Caco-2 (cell line): ENCODE measurements at regions not wholly inside any gene's neighbourhood (a gene's known extent, or its start where the extent isn't known, plus 50 kb on each side); places are given as distances from the start of the nearest gene placed in this dataset.
A peak's percentile ranks its signal among the peaks of the same experiment; 100 is the strongest.

Experiments
- BruUV-seq: library from RNA; stranded (reverse); fragments of 400-500 nt; replicated peaks from 2 replicates; lab custom pipeline; 2021; lab: Mats Ljungman, UMichigan
- CTCF ChIA-PET: fragments of 300-600 bp; sonication (Branson Sonifier 250); formaldehyde crosslinking; loops from one replicate; lab custom pipeline; 2022; ENCODE audit warnings: antibody characterized with exemption; lab: Charles Lee
- POLR2A ChIA-PET: fragments of 300-600 bp; sonication (Branson Sonifier 250); formaldehyde crosslinking; loops from one replicate; lab custom pipeline; 2022; ENCODE audit warnings: antibody characterized with exemption; lab: Charles Lee
- DNase-seq, 2 experiments: peaks; one replicate each; pipeline versions ENCODE4 v3.0.0 to v3.0.0-alpha.2; 2020 to 2022
- H3K27me3 ChIP-seq: replicated peaks from 2 replicates; pipeline ENCODE4 v1.6.0; 2011; ENCODE audit warnings: low read length; ENCODE audit not compliant: control insufficient read depth, insufficient read depth
- H3K36me3 ChIP-seq: 2 replicates; pipeline ENCODE4 v1.5.1; 2011; ENCODE audit warnings: low read length; ENCODE audit not compliant: control insufficient read depth, insufficient read depth
- H3K4me1 ChIP-seq: fragments of 250-450 bp; sonication (Bioruptor Pico); 2 replicates; pipeline ENCODE4 v1.5.1; 2020; ENCODE audit warnings: mild to moderate bottlenecking
- H3K4me3 ChIP-seq: 2 replicates; pipeline ENCODE4 v1.5.1; 2011; ENCODE audit warnings: low read depth, mild to moderate bottlenecking, control low read depth, low read length
- H3K9me3 ChIP-seq: fragments of 250-450 bp; sonication (Bioruptor Pico); 2 replicates; pipeline ENCODE4 v1.5.1; 2020; ENCODE audit warnings: mild to moderate bottlenecking, moderate library complexity
- H3K27ac Mint-ChIP-seq: one replicate; pipeline ENCODE4 v1.8.0; 2022; ENCODE audit warnings: mixed read lengths; ENCODE audit not compliant: unreplicated experiment
- H3K27me3 Mint-ChIP-seq: one replicate; pipeline ENCODE4 v1.8.0; 2022; ENCODE audit warnings: mixed read lengths; ENCODE audit not compliant: insufficient read depth, unreplicated experiment
- H3K36me3 Mint-ChIP-seq: one replicate; pipeline ENCODE4 v1.8.0; 2022; ENCODE audit warnings: mild to moderate bottlenecking, mixed read lengths; ENCODE audit not compliant: insufficient read depth, unreplicated experiment
- H3K4me1 Mint-ChIP-seq: one replicate; pipeline ENCODE4 v1.8.0; 2022; ENCODE audit warnings: low read depth, mixed read lengths; ENCODE audit not compliant: unreplicated experiment
- H3K4me3 Mint-ChIP-seq: one replicate; pipeline ENCODE4 v1.8.0; 2022; ENCODE audit warnings: mild to moderate bottlenecking, moderate library complexity, mixed read lengths; ENCODE audit not compliant: unreplicated experiment
- H3K9me3 Mint-ChIP-seq: one replicate; pipeline ENCODE4 v1.8.0; 2022; ENCODE audit warnings: mixed read lengths; ENCODE audit not compliant: unreplicated experiment
- CTCF ChIP-seq, 2 experiments: fragments of 200-600 bp in 1 of 2; IDR thresholded peaks; 1 replicate in 1 of 2; 2 replicates in 1 of 2; pipeline versions ENCODE4 v1.5.1 to v1.8.0; 2011 to 2022; ENCODE audit warnings: antibody characterized with exemption in 1 of 2, control low read depth in 1 of 2, inconsistent platforms in 1 of 2, low read depth in 1 of 2, low read length in 1 of 2, mild to moderate bottlenecking in 1 of 2, moderate library complexity in 1 of 2; ENCODE audit not compliant: insufficient read depth in 1 of 2, severe bottlenecking in 1 of 2, unreplicated experiment in 1 of 2
- intact Hi-C: fragments of 100-400 bp; cut with micrococcal nuclease; formaldehyde crosslinking; loops from one replicate; pipeline ENCODE4 v1.10.0; 2022; ENCODE audit not compliant: unreplicated experiment

GRCh38 chr1:212557739-212558692 lies 50.5 kb upstream of the ATF3 start:
- BruUV-seq: TSS peak; percentile 81
- intact Hi-C loops: loop anchor here (1.0 kb wide), 2 partner anchors 76 to 81 kb away; no protein-coding TSS in a partner anchor
- H3K27me3 Mint-ChIP-seq: no peaks in the 10 kb centered on the region
- Histone ChIP-seq H3K36me3 (no peaks in the 10 kb centered on the region), H3K4me1 (peaks cover 12% of the 10 kb centered on the region; the same call in 1 of the 2 replicates), H3K9me3 (no peaks in the 10 kb centered on the region), H3K27me3 (no peaks in the 10 kb centered on the region), H3K4me3 (peak overlapping the region; percentile 93)
- H3K36me3 Mint-ChIP-seq: no peaks in the 10 kb centered on the region
- ChIA-PET CTCF (interaction anchor here (0.6 to 2.2 kb wide), 8 partner anchors 51 to 878 kb away, joined by 3 to 12 read pairs (median 5); partner anchors contain the start of gene ATF3), POLR2A (interaction anchor here (0.6 to 1.9 kb wide), 13 partner anchors 8 to 674 kb away, joined by 3 to 22 read pairs (median 4); partner anchors contain the start of genes ATF3 and FLVCR1)
- no peaks in the 10 kb centered on the region for H3K9me3 Mint-ChIP-seq
- peaks cover 7% of the 10 kb centered on the region for H3K4me1 Mint-ChIP-seq
- peak overlapping the region; percentile 78 for H3K4me3 Mint-ChIP-seq
- peak; percentile 58 to 75 for DNase-seq
- H3K27ac Mint-ChIP-seq: peak overlapping the region; percentile 95
- TF ChIP-seq CTCF (IDR thresholded peaks at IDR 0.05; ENCODE audit: insufficient read depth in 1 of 2, low read depth in 1 of 2, low read length in 1 of 2, severe bottlenecking in 1 of 2, unreplicated experiment in 1 of 2): no peak

GRCh38 chr1:212558693-212559480 lies 49.7 kb upstream of the ATF3 start:
- POLR2A ChIA-PET: interaction anchor here (0.6 to 1.9 kb wide), 9 partner anchors 9 to 674 kb away, joined by 3 to 22 read pairs (median 4); partner anchors contain the start of genes ATF3 and FLVCR1
- Mint-ChIP-seq H3K4me1 (peaks cover 7% of the 10 kb centered on the region), H3K27ac (peak overlapping the region; percentile 95), H3K36me3 (no peaks in the 10 kb centered on the region), H3K9me3 (no peaks in the 10 kb centered on the region), H3K27me3 (no peaks in the 10 kb centered on the region), H3K4me3 (peak overlapping the region; percentile 78)
- Histone ChIP-seq H3K4me3 (peak overlapping the region; percentile 93), H3K9me3 (no peaks in the 10 kb centered on the region), H3K36me3 (no peaks in the 10 kb centered on the region), H3K4me1 (peaks cover 12% of the 10 kb centered on the region; the same call in 1 of the 2 replicates), H3K27me3 (no peaks in the 10 kb centered on the region)
- intact Hi-C loops: loop anchor here (1.0 kb wide), 4 partner anchors 50 to 82 kb away; no protein-coding TSS in a partner anchor
- TF ChIP-seq CTCF (IDR thresholded peaks at IDR 0.05; ENCODE audit: insufficient read depth in 1 of 2, low read depth in 1 of 2, low read length in 1 of 2, severe bottlenecking in 1 of 2, unreplicated experiment in 1 of 2): peak in 1 of 2 experiments; percentile 7
- DNase-seq: peak; percentile 90 to 94
- CTCF ChIA-PET: interaction anchor here (0.6 to 2.2 kb wide), 8 partner anchors 50 to 878 kb away, joined by 3 to 12 read pairs (median 5); partner anchors contain the start of gene ATF3
- no TSS peak for BruUV-seq
